ENCODE measurements at regions not wholly inside any gene's neighbourhood (a gene's known extent, or its start where the extent isn't known, plus 50 kb on each side); places are given as distances from the start of the nearest gene placed in this dataset.
A peak's percentile ranks its signal among the peaks of the same experiment; 100 is the strongest.
"Not testable (repeated sequence)": the region's sequence is repeated elsewhere in the genome, so short reads cannot be mapped to it uniquely, and the experiment has no call there.

GRCh38 chr1:190837200-190837599 lies 359.5 kb upstream of the BRINP3 start:
- DNase-seq: not testable (repeated sequence)

DNA sequence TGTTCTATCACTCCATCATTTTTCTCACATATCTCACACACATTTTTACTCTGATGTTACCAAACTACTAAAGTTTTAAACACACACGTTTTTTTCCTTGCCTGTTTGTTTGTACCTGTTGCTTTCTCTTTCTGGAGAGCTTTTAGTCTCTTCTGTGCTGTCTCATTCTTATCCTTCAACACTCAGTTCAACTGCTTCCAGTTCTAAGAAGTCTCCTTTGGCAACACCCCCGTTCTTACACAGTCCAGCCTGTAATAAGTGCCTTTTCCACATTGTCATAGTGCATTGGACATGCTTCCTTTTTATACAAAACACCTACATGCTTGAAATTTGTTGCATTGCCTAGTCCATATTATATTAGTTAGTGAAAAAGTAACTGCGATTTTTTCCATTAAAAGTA lies 360.2 kb upstream of the BRINP3 start:
- no peak for DNase-seq

DNA sequence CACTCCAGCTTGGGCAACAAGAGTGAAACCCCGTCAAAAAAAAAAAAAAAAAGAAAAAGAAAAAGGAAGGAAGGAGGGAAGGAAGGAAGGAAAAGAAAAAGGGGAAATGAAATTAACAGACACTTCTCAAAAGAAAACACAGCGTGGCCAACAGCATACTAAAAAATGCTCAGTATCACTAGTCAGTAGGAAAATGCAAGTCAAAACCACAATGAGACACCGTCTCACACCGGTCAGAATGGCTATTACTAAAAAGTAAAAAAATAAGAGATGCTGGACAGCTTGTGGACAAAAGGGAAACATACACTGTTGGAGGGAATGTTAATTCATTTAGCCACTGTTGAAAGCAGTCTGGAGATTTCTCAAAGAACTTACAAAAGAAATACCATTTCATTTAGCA lies 369.5 kb upstream of the BRINP3 start:
- DNase-seq: no peak

- DNase-seq: no peak
These were observed 371.7 kb upstream of the BRINP3 start for GRCh38 chr1:190849346-190849745.

GRCh38 chr1:190852611-190853010 lies 374.9 kb upstream of the BRINP3 start:
- no peak for DNase-seq

- DNase-seq: no peak
These were observed 380.5 kb upstream of the BRINP3 start for GRCh38 chr1:190858140-190858539.

GRCh38 chr1:190864013-190864641 lies 386.5 kb upstream of the BRINP3 start:
- DNase-seq: no peak

DNA sequence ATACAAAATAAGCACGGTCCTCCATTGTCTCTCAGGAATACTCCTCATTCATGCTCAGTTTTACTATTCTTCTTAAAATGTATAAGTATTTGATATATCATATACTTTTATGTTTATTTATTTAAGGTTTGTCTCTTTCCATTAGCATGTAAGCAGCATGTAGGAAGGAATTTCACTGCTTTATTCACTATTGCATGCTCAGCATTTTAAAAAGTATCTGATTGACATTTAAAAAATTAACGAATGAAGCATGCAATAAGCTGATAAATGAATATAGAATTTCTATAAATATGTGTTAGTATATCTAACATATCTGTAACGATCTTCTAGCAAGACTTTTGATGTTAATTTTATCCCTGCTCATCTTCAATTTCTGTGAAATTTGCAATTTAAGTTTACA lies 402.7 kb upstream of the BRINP3 start:
- DNase-seq: no peak

DNA sequence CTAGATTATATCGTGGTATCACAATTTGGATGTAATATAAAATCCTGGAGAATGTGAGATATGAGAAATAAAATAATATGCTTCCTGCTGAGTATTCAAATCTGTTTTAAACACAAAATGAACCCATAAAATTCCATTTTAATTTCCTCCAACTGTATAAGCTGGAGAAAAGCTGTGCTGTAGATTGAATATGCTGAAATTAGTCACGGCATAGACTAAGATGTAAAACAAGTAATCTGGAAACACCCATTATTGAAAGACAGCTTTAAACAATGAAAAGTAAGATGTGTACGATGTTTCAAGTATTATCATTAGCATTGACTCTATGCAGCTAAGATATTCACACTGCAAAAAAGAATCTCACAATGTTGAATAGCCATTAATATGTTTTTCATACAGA lies 403.4 kb upstream of the BRINP3 start:
- no peak for DNase-seq

DNA sequence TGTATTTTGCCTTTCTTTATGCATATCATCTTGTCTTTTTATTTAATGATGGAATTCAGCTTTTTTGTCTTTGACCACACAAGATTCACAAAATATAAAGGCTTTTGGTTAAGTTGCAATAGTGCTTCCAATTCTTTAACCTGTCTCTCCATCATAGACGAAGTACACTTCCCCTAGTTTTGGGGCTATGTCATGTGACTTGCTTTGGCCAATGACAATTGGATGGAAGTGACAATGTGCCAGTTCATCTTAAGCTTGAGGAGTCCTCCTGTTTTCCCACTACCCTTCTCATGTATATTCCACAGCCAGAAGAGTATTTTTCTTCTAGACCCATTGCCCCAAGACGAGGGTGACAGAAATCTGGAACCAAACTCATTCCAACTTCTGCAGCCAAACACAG lies 419.6 kb upstream of the BRINP3 start:
- no peak for DNase-seq

DNA sequence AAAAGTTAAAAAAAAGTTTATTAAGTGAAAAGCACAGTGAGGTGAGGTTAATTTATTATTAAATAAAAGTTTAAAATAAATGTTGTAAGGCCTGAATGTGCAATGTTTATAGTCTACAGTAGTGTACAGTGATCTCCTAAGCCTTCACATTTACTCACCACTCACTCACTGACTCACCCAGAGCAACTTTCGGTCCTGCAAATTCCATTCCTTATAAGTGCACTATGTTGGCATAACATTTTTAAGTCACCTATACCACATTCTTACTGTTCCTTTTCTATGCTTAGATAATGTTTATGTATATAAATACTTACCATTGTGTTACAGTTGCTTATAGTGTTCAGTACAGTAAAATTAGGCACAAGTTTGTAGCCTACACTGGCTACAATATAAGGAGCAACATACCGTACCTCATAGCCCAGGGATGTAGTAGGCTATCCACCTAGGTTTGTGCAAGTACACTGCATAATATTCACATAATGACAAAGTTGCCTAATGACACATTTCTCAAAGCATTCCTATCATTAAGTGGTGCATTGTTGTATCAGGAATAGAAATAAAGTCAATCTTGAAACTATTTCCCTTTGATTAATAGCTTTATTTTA lies 426.5 kb upstream of the BRINP3 start:
- DNase-seq: no peak

- DNase-seq: no peak
These were observed 428.6 kb upstream of the BRINP3 start for GRCh38 chr1:190906206-190906725.

- DNase-seq: no peak
These were observed 430.6 kb upstream of the BRINP3 start for GRCh38 chr1:190908246-190908645.

DNA sequence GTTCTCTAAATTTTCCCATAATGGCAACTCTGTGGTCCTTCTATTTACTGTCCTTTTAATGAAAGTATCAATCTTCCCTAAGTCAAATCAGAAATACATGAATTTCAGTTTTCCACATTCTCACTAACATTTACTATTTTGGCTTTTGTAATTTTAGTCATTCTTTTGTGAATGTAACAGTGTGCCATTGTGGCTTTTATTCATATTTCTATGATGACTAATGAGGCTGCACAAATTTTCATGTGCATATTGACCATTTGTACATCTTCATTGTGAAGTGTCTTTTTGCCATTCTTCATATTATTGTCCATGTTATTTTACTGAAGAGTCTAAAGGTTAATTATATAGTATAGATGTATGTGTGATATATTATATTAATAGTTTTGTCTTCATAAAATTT lies 431.0 kb upstream of the BRINP3 start:
- DNase-seq: no peak

DNA sequence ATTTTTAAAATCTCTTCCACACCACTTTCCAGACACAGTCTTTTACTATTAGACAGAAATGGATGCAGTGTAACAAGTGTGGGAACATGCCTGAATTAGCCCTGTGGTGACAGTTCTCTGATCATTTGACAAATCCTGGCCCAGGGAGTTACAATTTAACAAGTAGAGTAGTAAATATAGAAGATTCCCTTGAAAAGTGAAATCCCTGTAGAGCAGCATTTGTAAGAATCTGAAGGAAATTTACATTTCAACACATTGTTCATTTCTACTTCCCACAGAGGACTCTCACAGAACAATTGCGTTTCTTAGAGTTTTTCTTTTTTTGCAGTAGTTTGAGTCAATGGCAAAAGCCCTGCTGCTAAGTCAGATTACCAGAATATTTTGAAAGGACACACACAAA lies 458.3 kb upstream of the BRINP3 start:
- DNase-seq: no peak

GRCh38 chr1:190936337-190936736 lies 458.7 kb upstream of the BRINP3 start:
- no peak for DNase-seq

- no peak for DNase-seq
These were observed 463.3 kb upstream of the BRINP3 start for GRCh38 chr1:190940951-190941350.

GRCh38 chr1:190942475-190942874 lies 464.8 kb upstream of the BRINP3 start:
- DNase-seq: no peak

- not testable (repeated sequence) for DNase-seq
These were observed 466.1 kb upstream of the BRINP3 start for GRCh38 chr1:190943722-190944121.

DNA sequence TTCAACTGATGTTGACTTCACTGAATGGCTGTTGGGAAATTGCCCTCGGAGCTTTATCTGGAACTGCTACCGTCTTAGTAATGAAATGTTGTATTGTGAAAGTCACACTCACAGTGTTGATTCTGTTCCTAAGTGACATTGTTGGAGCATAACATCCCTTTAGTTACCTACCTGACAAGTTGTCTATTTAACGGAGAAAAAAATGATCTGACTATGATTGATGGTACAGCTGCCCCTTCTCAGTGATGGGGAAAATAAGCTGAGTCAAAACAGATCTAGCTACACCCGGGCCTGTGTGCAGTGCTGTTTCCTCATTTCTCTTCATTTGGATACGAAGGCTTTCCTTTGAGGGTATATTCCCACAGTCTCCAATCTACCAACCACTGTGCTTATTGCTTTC lies 472.3 kb upstream of the BRINP3 start:
- peak; percentile 38 for DNase-seq

DNA sequence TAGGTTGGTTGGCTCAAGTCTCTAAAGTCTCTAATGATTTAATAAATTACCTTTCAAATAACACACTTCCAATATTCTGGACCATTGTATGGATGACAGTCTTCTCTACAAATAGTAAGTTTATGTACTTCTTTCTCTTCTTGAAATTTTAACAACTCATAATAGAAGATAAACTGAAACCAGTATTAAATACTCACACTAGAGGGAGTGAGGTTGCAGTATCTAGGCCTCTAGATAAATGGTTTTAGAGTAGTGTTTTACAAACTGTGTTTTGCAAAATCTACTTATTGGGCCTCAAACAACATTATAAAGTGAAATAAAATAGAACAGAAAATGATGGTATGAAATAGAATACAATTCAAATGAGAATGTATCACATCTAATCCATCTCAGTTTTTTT lies 479.9 kb upstream of the BRINP3 start:
- no peak for DNase-seq

DNA sequence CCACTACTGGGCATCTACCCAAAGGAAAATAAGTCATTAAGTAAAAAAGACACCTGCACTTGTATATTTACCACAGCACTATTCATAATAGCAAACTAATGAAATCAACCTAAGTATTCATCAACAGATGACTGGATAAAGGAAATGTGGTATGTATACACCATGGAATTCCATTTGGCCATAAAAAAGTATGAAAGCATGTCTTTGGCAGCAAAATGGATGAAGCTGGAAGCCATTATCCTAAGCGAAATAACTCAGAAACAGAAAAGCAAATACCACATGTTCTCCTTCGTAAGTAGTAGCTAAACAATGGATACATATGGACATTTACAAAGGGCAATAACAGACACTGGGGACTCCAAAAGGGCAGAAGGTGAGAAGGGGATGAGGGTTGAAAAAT lies 485.7 kb upstream of the BRINP3 start:
- no peak for DNase-seq

GRCh38 chr1:190975827-190976226 lies 498.2 kb upstream of the BRINP3 start:
- DNase-seq: no peak

DNA sequence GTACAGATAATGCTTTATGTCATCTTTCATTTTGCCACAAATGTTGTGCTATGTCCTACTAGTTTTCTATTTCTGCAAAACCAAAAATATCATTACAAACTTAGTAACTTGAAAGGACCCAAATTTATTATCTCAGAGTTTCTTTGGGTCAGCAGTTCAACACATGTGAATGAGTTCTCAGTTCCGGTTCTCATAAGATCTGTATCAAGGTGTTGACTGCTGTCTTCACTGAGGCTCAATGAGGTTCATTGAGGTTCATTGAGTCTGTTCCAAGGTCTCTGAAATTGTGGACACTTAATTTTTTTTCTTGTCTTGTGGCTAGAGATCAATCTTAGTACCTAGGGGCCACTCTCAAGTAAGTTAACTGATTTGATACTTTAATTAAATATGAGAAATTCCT lies 525.1 kb upstream of the BRINP3 start:
- DNase-seq: no peak

- no peak for DNase-seq
These were observed 539.1 kb upstream of the BRINP3 start for GRCh38 chr1:191016765-191017164.

Data from DMS153 (cell line).